ENCODE measurements at regions not wholly inside any gene's neighbourhood (a gene's known extent, or its start where the extent isn't known, plus 50 kb on each side); places are given as distances from the start of the nearest gene placed in this dataset.

- TF ChIP-seq EZH2 (IDR thresholded peaks at IDR 0.05; ENCODE audit: insufficient read depth, poor library complexity, severe bottlenecking) (no peak), EZH2phosphoT487 (IDR thresholded peaks at IDR 0.05; ENCODE audit: insufficient read depth, low read depth) (no peak)
Observed at GRCh38 chr5:123249446-123249845, 160.4 kb downstream of the PRDM6 start.
